PC-3 (cell line): ENCODE measurements at regions not wholly inside any gene's neighbourhood (a gene's known extent, or its start where the extent isn't known, plus 50 kb on each side); places are given as distances from the start of the nearest gene placed in this dataset.

Experiments used
- ATAC-seq: fragments of 200-7000 bp; cut with Tn5 transposase; 2 replicates; pipeline ENCODE4 v1.9.1; 2020; ENCODE audit warnings: mild to moderate bottlenecking, moderate library complexity
- BruUV-seq: library from RNA; stranded (reverse); fragments of 400-500 nt; replicated peaks from 2 replicates; lab custom pipeline; 2021; lab: Mats Ljungman, UMichigan
- CTCF ChIA-PET: fragments of 300-600 bp; sonication (Branson Sonifier 250); formaldehyde crosslinking; loops from one replicate; lab custom pipeline; 2022; ENCODE audit warnings: antibody characterized with exemption; lab: Charles Lee
- POLR2A ChIA-PET: fragments of 300-600 bp; sonication (Branson Sonifier 250); formaldehyde crosslinking; loops from one replicate; lab custom pipeline; 2022; ENCODE audit warnings: antibody characterized with exemption; ENCODE audit not compliant: unreplicated experiment; lab: Charles Lee
- DNase-seq: peaks from one replicate; pipeline ENCODE4 v3.0.0-alpha.2; 2015
- H2AFZ ChIP-seq: fragments of 300-600 bp; sonication (generic); 2 replicates; pipeline ENCODE4 v1.6.0; 2016; ENCODE audit warnings: antibody characterized with exemption, low read length
- H3F3A ChIP-seq: fragments of 300-600 bp; sonication (generic); one replicate; pipeline ENCODE4 v1.6.0; 2017; ENCODE audit warnings: antibody characterized with exemption, low read length, control low read depth, mild to moderate bottlenecking; ENCODE audit not compliant: unreplicated experiment
- H3K27ac ChIP-seq: fragments of 300-600 bp; sonication (generic); 2 replicates; pipeline ENCODE4 v1.5.1; 2016; ENCODE audit warnings: mild to moderate bottlenecking, low read length
- H3K27me3 ChIP-seq: fragments of 300-600 bp; sonication (generic); 2 replicates; pipeline ENCODE4 v1.6.1; 2016; ENCODE audit warnings: low read length, mixed read lengths
- H3K36me3 ChIP-seq: fragments of 300-600 bp; sonication (generic); 2 replicates; pipeline ENCODE4 v1.6.1; 2016; ENCODE audit warnings: low read depth, mixed run types, low read length, mixed read lengths
- H3K4me1 ChIP-seq: fragments of 300-600 bp; sonication (generic); 2 replicates; pipeline ENCODE4 v1.5.1; 2016; ENCODE audit warnings: low read length; ENCODE audit not compliant: insufficient read depth
- H3K4me2 ChIP-seq: fragments of 300-600 bp; sonication (generic); 2 replicates; pipeline ENCODE4 v1.6.0; 2016; ENCODE audit warnings: low read length
- H3K4me3 ChIP-seq: fragments of 300-600 bp; sonication (generic); 2 replicates; pipeline ENCODE4 v1.5.1; 2016; ENCODE audit warnings: mild to moderate bottlenecking, low read length, mixed read lengths
- H3K79me2 ChIP-seq: fragments of 300-600 bp; sonication (generic); 2 replicates; pipeline ENCODE4 v1.6.1; 2017; ENCODE audit warnings: low read length, mixed read lengths
- H3K9ac ChIP-seq: fragments of 300-600 bp; sonication (generic); 2 replicates; pipeline ENCODE4 v1.6.0; 2016; ENCODE audit warnings: mild to moderate bottlenecking, low read length
- H3K9me2 ChIP-seq: fragments of 300-600 bp; sonication (generic); replicated peaks from 2 replicates; pipeline ENCODE4 v1.6.1; 2016; ENCODE audit warnings: mixed run types, low read length, mixed read lengths
- H3K9me3 ChIP-seq: fragments of 300-600 bp; sonication (generic); 2 replicates; pipeline ENCODE4 v1.6.1; 2016; ENCODE audit warnings: low read length, mixed read lengths
- H4K20me1 ChIP-seq: fragments of 300-600 bp; sonication (generic); 2 replicates; pipeline ENCODE4 v1.6.1; 2016; ENCODE audit warnings: low read length, mixed read lengths
- EZH2 ChIP-seq: fragments of 300-600 bp; sonication (generic); IDR thresholded peaks from one replicate; pipeline ENCODE4 v1.6.1; 2017; ENCODE audit warnings: antibody characterized with exemption, mild to moderate bottlenecking, low read length; ENCODE audit not compliant: unreplicated experiment
- EZH2phosphoT487 ChIP-seq: fragments of 300-600 bp; sonication (generic); IDR thresholded peaks from 2 replicates; pipeline ENCODE4 v1.6.1; 2018; ENCODE audit warnings: mild to moderate bottlenecking, antibody characterized with exemption, low read length, borderline replicate concordance
- intact Hi-C: fragments of 100-400 bp; cut with micrococcal nuclease; formaldehyde crosslinking; loops from 2 replicates; pipeline ENCODE4 v1.9.0; 2023
- TF ChIP-seq, protein P1 (sequence below): fragments of 300-600 bp; sonication (generic); conservative IDR thresholded peaks from 2 replicates; pipeline ENCODE4 v1.5.1; 2017; ENCODE audit warnings: antibody characterized with exemption, low read depth, mild to moderate bottlenecking, low read length

DNA sequence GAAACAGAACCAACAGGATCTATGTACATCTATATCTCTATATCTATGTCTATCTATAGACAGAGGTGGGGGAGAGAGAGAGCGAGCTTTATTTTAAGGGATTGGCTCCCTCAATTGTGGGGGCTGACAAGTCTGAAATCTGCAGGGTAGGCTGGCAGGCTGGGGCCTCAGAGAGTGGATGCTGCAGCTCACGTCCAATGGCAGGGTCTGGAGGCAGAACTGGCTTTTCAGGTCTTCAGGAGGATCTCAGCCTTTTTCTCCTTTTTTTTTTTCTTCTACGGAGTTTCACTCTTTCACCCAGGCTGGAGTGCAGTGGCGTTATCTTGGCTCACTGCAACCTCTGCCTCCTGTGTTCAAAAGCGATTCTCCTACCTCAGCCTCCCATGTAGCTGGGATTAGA, 77.2 kb downstream of the ARL4C start:
- H3K4me3 ChIP-seq: no peak overlapping the region
- H3F3A ChIP-seq: peaks cover 4% of the 10 kb centered on the region
- DNase-seq (no peak), ATAC-seq (no peak)
- POLR2A ChIA-PET: no interaction called here
- H3K79me2 ChIP-seq: no peaks in the 10 kb centered on the region
- CTCF ChIA-PET: no interaction called here
- H2AFZ ChIP-seq: no peak overlapping the region
- TF ChIP-seq EZH2 (no peak), EZH2phosphoT487 (no peak)
- TF ChIP-seq, protein P1, sequence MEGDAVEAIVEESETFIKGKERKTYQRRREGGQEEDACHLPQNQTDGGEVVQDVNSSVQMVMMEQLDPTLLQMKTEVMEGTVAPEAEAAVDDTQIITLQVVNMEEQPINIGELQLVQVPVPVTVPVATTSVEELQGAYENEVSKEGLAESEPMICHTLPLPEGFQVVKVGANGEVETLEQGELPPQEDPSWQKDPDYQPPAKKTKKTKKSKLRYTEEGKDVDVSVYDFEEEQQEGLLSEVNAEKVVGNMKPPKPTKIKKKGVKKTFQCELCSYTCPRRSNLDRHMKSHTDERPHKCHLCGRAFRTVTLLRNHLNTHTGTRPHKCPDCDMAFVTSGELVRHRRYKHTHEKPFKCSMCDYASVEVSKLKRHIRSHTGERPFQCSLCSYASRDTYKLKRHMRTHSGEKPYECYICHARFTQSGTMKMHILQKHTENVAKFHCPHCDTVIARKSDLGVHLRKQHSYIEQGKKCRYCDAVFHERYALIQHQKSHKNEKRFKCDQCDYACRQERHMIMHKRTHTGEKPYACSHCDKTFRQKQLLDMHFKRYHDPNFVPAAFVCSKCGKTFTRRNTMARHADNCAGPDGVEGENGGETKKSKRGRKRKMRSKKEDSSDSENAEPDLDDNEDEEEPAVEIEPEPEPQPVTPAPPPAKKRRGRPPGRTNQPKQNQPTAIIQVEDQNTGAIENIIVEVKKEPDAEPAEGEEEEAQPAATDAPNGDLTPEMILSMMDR: no peak
- no peaks in the 10 kb centered on the region for H4K20me1 ChIP-seq
- no peak overlapping the region for H3K27ac ChIP-seq
- peaks cover 25% of the 10 kb centered on the region for H3K4me1 ChIP-seq
- H3K4me2 ChIP-seq: no peak overlapping the region
- no peaks in the 10 kb centered on the region for H3K9me3 ChIP-seq
- no peak overlapping the region for H3K9ac ChIP-seq
- BruUV-seq: no TSS peak
- no peaks in the 10 kb centered on the region for H3K27me3 ChIP-seq
- no peaks in the 10 kb centered on the region for H3K9me2 ChIP-seq
- intact Hi-C loops: loop anchor here (5.0 kb wide), 1 partner anchor 73 kb away; no protein-coding TSS in a partner anchor
- H3K36me3 ChIP-seq: no peaks in the 10 kb centered on the region

DNA sequence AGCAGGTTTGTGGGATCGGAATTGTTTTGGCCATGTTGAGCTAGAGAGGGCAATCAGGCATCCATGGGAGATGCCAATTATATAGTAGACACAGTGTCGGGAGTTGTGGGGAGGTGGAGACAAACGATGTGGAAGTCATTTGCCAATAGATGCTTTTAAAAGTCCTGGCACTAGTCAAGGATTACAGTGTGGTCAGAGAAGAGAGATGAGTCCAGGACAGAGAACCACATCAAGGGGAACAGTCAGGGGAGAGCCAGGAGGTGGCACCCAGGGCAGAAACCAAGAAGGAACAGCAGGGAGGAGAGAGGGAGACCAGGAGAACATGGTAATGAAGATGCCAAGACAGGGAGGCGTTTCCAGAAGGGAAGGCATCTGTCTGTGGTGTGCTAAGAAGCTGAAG, 81.2 kb downstream of the ARL4C start:
- Histone ChIP-seq H3K79me2 (no peaks in the 10 kb centered on the region), H3F3A (no peaks in the 10 kb centered on the region), H3K9me2 (no peaks in the 10 kb centered on the region), H3K27ac (no peak overlapping the region), H4K20me1 (no peaks in the 10 kb centered on the region), H3K27me3 (no peaks in the 10 kb centered on the region), H3K9ac (no peak overlapping the region), H3K36me3 (no peaks in the 10 kb centered on the region), H3K9me3 (no peaks in the 10 kb centered on the region), H3K4me3 (no peak overlapping the region), H2AFZ (no peak overlapping the region), H3K4me2 (no peak overlapping the region), H3K4me1 (peaks cover 12% of the 10 kb centered on the region; the same call in 1 of the 2 replicates)
- BruUV-seq: no TSS peak
- TF ChIP-seq EZH2 (no peak), EZH2phosphoT487 (no peak)
- TF ChIP-seq, protein P1: no peak
- DNase-seq: no peak
- POLR2A ChIA-PET: interaction anchor here (0.6 kb wide), 1 partner anchor 174 kb away, joined by 3 read pairs; no protein-coding TSS in a partner anchor
- intact Hi-C loops: no loop called here
- ATAC-seq: no peak
- CTCF ChIA-PET: no interaction called here

DNA sequence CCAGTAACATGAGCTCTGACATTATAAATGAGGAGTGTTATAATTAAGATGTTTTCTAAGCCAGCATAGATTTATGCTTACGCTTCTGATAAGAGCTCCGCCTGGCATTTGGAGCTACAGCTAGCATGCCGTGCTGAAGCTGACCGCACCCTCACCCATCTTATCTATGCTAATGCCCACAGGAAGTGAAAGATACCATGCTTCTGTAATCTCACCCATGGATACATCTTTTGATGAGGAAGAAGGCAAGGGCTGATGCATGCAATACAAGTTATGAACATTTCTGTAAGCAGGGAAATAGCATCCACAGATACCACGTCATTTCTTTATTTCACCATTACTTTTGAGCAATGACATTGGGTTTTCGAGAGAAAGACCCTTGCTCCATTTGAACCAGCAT, 82.3 kb downstream of the ARL4C start:
- no peaks in the 10 kb centered on the region for H3F3A ChIP-seq
- no peak overlapping the region for H2AFZ ChIP-seq
- CTCF ChIA-PET: no interaction called here
- TF ChIP-seq EZH2 (no peak), EZH2phosphoT487 (no peak)
- TF ChIP-seq, protein P1: no peak
- no peaks in the 10 kb centered on the region for H4K20me1 ChIP-seq
- H3K4me1 ChIP-seq: peaks cover 12% of the 10 kb centered on the region; the same call in 1 of the 2 replicates
- H3K27ac ChIP-seq: no peak overlapping the region
- H3K4me2 ChIP-seq: no peak overlapping the region
- no peaks in the 10 kb centered on the region for H3K27me3 ChIP-seq
- no peaks in the 10 kb centered on the region for H3K9me3 ChIP-seq
- intact Hi-C loops: no loop called here
- no peaks in the 10 kb centered on the region for H3K36me3 ChIP-seq
- H3K9ac ChIP-seq: no peak overlapping the region
- DNase-seq (no peak), ATAC-seq (no peak)
- H3K9me2 ChIP-seq: no peaks in the 10 kb centered on the region
- H3K79me2 ChIP-seq: no peaks in the 10 kb centered on the region
- H3K4me3 ChIP-seq: no peak overlapping the region
- no TSS peak for BruUV-seq
- POLR2A ChIA-PET: no interaction called here
